8988T (cell line): ENCODE measurements at regions not wholly inside any gene's neighbourhood (a gene's known extent, or its start where the extent isn't known, plus 50 kb on each side); places are given as distances from the start of the nearest gene placed in this dataset.
"Not testable (repeated sequence)": the region's sequence is repeated elsewhere in the genome, so short reads cannot be mapped to it uniquely, and the experiment has no call there.

ENCODE experiments used
- DNase-seq: peaks from one replicate; pipeline ENCODE4 v3.0.0; 2011

DNA sequence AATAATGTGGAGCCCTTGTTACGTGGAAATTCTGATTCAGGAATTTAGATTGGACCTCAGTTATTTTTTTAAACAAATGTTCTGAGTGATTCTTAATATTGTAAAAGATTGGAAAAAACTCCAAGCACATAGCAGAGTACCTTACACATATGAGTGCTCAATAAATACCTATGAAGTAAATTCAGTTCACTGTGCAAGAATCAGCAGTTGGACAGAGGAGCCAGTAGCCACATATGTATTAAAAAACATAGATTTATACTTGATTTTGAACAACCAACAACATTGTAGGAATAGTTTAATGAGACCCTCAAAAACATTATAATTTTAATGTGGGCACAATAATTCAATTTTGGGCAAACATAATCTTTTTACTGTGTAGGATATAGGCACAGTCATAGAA is 109.3 kb upstream of the B3GAT2 start:
- no peak for DNase-seq

DNA sequence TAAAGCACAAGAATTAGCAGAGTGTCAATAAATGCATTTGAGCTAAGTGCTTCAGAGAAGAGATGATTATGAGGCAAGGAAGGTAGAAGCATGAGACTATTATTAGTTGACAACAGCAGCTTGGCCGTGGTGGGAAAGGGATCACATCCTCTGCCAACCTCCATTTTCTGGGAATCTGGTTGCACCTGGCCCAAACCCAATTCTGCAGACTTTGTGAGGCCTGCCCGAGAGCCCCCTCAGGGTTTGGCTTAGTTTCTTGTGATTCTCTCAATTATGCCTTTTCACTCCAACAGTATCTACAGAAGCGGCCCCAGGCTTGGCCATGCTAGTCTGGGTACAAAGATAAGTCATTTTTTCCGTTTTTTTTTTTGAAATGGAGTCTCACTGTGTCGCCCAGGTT is 111.0 kb upstream of the B3GAT2 start:
- no peak for DNase-seq

DNA sequence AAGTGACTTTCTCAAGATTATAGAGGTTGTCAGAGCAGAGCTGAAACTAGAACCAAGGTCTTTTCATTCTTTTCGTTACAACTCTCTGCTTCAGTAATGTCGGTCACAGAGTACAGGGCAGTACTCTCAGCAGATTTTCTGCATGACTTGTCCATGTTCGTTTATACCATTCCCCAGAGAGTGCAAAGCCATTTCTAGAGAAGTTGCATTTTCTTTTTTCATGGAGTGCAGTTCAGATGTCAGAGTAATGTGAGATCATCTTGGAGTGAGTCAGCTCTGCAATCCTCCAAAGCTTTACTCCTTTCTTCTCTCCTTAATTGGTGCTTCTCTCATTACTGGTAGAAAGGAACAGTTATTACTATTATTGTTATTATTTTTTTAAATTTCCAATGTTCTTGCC is 115.6 kb upstream of the B3GAT2 start:
- DNase-seq, result no peak

DNA sequence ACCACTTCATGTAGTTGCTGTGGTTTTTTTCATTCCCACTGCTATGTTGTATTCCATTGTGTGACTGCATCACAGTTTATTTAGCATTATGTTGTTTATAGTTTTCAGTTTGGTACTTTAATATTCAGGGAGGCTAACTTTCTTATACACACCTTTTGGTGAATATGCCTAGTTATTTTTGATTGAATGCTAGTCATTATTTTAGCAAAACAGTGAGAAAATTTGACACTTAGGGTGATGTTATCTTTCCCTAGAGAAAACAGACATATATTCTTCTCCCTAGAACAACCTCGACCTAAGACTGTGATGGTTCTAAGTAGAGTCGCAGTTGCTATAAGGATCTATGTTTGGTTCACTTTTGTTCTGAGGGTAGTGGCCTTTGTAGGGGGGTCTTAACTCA is 120.8 kb upstream of the B3GAT2 start:
- no peak for DNase-seq

DNA sequence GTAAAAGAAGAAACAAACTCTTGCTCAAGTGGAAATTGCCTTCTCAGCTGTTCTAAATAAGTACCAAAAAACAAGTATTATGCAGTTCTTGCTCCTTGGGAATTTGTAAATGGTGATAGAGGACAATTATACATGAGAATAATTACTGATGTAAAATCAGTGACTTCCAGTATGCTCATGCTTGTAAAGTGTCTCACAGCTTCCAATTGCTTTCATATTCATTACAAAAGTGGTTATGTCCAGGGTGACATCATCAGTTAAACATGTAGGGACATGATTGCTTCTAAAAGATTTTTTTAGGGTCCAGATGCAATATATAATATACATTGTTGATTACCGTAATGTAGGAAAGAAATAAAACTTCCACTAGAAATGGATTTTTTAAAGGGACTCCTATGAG is 122.8 kb upstream of the B3GAT2 start:
- DNase-seq, result no peak

DNA sequence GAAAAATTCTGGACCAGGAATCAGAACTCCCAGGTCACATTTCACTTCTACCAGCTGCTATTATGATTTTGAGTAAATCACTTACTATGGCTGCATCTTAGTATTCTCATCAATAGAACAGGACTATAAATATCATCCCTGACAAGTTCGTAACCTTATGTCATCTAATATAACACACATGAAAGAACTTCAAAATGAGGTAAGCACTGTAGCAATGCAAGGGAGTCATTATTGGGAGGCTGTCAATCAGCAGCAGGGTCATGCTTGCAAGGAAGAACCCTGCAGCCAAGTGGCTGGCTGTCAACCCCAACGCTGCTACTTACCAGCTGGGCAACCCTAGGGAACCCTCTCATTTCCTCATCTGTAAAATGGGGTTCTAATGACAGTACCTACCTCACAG is 123.3 kb upstream of the B3GAT2 start:
- no peak for DNase-seq

DNA sequence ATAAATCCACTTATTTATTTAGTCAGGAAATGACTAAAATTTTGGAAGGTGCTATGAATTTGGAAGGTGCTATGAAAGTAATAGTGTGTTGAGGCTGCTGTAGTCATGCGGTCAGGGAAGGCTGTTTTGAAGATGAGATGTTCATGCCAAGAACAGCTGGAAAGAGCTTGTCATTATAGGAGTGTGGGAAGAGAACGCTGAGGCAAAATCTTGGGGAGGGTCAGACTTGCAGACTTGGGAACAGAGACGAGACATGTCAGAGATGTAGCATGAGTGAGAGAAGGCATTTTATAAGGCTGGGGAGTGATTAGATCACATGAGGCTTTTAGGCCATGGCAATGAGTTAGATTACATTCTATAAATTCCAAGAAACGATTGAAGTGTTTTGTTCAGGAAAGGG is 124.0 kb upstream of the B3GAT2 start:
- DNase-seq, result no peak

DNA sequence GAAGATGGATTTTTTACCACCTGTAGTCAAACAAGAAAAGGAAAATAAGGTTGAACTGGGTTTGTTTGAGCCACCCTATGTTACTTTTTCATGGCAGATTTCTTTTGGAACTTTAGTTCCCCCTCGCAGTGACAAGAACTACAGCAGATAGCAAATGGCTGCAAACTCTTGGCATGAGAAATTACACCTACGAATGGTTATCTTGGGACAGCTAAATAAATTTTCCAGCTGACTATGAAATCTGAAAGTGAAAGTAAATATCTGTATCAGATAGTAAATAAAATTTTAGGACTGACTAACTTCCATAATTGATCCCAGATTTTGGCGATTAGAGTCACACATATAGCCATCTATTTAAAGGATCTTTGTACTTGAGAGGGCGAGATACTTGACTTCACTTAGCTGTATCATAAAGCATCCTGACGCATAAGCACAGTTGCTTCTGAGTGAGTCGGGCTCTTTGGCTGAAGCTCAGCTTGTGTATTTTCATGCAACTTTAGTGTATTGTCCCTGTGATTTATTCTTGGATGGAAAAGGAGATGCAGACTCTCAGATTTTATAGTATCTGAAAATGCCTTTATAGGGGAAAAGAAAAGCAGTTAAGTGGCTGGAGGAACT is 125.3 kb upstream of the B3GAT2 start:
- no peak for DNase-seq

DNA sequence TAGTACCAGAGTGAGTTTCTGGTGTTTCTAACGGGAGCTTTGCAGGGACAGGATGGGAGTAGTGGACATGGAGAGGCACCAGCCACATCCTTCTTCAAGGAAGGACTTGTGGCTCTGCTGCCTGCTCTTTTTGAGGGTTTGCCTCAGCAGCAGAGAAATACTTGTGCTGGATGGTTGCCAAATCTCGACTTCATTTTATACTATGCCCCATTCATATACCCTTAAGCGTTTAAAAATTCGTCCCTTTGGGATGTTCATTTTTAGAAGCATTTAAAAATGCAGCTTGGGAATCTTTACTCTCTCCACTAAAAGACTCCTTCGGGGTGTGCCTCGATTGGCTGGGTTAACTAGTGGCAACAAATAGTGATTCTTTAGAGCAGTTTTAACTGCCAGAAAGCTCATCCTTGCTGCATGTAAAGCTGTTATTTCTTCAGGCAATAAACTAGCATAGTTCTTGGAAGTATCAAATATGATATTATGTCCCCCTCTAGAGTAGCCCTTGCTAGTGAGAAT is 126.5 kb upstream of the B3GAT2 start:
- DNase-seq, result no peak

DNA sequence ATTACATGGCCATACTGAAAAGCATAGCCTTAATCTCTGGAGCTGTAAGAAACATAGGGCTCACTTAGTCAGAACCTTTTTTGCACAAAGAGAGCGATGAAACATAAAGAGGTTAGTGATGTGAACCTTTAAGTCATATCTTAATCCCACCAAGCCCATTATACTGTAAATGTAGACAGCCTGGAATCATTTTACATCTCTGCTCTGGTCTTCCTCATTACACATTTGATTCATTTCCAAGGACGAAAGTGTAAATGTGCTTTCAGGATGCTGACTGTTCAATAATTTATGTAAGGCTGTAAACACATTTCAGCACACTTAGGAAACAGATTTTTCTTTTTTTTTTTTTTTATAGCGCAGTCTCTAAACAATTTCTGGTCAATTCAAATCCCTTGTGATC is 131.3 kb upstream of the B3GAT2 start:
- DNase-seq, result no peak

DNA sequence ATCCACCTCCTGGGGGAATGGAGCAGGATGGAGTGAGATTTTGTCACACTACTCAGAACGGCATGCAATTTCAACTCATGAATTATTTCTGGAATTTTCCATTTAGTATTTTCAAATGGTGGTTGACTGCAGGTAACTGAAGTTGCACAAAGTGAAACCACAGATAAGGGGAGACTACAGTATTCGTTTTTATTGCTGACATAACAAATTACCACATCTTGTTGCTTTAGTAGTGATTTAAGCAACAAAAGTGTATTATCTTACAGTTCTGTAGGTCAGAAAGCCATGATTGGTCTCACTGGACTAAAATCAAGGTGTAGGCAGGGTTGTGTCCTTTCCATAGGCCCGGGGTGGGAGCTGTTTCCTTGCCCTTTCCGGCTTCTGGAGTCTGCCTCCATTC is 133.4 kb upstream of the B3GAT2 start:
- no peak for DNase-seq

DNA sequence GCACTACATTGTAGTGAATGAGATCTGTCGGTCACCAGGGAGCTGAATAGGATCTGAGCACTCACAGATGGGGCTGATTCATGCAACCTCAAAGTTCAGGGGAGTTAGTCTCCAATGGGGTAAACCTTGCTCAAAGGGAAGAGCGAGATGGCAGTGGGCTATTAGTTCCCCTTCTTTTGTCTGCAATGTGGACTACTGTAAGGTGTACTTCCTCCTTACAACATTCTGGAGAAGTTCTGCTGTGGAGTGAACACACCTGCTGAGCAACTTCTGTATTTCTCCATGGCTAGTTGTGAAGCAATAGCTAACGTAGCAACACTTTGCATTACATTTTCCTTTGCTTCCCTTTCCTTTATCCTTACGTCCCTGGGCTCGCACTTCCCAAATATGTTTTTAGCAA is 134.3 kb upstream of the B3GAT2 start:
- DNase-seq, result no peak

DNA sequence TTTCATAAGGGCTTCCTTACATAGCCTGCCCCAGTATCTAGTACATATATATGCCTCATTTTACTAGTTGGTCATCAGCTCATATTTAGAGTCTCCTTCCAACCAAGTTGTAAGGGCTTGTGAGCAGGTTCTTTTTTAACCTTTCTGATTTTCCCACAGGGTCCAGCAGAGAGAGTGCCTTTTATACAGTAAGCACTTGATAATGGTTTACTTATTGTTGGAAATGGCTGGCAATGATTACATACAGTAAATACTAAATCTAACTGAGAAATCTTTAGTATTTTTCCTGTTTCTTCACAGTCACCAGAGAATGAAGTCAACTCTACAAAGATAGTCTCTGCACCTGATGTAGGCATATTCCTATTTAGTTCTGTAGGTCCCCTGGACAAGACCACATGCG is 135.1 kb upstream of the B3GAT2 start:
- DNase-seq, result no peak

DNA sequence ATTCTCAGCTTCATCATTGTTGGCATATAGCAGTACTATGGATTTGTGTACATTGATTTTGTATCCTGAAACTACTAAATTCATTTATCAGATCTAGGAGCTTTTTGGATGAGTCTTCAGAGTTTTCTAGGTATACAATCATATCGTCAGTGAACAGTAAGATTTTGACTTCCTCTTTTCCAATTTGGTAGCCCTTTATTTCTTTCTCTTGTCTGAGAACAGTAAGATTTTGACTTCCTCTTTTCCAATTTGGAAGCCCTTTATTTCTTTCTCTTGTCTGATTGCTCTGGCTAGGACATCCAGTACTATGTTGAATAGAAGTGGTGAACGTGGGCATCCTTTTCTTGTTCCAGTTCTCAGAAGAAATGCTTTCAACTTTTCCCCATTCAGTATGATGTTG is 140.4 kb upstream of the B3GAT2 start:
- not testable (repeated sequence) for DNase-seq

DNA sequence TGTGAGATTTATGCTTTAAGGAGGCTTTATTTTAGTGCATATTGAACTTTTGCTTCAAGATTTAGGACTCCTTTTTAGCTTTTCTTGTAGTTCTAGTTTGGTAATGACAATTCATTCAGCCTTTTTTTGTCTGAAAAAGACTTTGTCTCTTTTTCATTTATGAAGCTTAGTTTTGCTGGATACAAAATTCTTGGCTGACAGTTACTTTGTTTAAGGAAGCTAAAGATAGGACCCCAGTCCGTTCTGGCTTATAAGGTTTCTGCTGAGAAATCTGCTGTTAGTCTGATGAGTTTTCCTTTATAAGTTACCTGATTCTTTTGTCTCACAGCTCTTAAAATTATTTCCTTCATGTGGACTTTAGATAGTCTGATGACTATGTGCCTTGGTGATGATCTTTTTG is 142.8 kb upstream of the B3GAT2 start:
- no peak for DNase-seq

DNA sequence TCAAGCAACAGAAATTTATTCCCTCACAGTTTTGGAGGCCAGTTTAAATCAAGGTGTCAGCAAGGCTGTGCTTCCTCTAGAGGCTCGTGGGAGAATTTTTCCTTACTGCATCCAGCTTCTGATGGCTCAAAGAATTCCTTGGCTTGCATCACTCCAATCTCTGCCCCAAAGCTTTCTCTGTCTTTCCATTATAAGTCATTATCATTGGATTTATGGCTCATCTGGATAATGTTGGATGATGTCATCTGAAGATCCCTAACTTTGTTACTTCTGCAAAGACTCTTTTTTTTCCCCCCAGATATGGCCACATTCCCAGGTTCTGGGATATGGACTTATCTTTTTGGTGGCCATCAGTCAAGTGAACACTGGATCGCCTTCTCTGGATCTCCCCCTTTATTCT is 146.3 kb upstream of the B3GAT2 start:
- DNase-seq, result no peak

DNA sequence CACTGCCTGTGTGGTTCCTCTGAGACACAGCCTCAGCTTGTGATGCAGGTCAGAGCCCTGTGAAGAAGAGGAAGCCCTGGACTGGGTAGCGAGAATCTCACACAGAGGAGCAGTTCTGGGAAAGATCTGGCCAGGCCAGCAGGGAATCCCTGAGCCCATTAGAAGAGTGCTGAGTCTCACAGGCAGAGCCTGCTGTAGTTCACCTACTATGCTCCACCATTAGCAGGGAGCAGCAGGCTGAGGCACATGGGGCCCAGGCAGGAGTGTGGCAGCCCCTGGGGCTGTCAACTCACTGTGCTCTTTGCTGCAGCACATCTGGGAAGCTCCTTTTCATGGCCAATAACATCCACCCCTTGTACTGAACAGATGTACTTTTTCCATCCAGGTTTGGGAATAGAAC is 146.8 kb upstream of the B3GAT2 start:
- DNase-seq, result no peak

DNA sequence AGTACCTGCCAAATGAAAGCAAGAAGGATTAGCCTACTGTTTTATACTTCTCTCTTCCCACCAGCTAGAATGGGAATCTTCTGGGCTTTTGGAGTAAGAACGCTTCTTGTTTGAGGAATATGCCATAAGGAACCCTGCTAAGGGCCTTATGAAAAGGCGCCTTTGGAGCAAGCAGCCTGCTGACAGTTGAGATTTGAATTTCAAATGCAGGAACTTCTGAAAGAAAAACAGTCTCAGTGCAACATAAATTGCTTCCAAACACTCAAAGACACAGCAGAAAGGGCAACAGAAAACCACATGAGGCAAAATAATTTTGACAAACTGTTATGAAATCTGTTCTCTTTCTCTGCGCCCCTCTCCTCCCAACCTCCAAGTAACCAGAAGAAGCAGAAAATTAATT is 149.4 kb upstream of the B3GAT2 start:
- DNase-seq, result no peak

DNA sequence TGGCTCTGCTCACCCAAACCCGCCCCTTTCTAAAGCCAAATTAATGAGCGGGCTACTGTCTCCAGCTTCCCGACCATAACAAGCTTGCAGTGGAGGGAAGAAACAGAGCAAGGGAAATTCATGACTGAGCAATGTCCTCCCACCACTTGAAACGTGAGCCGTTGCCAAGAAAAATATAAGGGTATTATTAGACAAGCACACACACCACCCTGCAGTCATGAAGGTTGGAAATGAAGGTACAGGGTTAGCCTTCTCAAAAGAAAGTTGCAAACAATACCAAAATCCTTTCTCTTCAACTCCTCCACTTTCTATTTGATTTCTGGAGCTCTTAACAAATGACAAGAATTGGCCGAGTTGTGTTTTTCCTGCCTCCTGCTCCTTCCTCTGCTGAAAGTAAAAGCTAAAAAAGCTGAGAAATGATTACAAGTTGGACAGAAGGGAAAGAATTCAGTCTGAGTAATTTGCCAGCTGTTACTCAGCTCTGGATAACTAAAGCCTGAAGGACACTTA is 151.1 kb upstream of the B3GAT2 start:
- DNase-seq, result no peak

DNA sequence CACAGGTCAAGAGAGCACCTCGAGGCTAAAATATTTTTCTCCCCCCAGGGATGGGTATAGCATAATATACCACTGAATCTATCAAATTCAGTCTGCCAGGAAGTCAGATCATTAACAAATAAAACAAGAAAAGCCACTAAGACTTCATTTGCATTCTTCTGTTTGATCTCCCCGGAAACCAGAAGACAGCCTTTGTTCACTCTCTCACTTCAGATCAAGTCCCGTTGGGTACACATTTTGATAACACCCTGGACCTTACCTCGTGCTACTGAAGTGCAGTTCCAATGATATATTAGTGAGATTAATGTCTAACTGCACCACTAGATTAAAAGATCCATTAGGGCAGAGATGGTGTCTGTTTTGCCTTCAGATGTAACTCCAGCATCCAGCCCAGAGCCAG is 157.7 kb upstream of the B3GAT2 start:
- DNase-seq, result no peak

DNA sequence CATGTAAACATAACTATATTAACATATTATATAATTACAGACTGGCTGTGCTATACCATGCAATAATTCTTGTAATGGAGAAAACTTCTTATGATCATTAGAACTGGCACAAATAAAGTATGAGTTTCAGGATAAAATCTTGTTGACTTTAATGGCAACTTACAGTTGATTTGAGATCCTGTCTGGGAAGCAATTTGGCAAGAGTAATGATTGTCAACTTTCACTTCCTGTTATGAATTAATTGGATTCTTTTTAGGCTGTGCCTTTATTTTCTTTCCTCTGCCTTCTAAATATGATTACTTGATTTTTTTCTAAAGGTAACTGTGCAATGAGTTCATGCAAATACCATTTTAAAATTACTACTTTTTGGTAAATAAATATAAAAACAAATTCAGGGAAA is 158.1 kb upstream of the B3GAT2 start:
- no peak for DNase-seq

DNA sequence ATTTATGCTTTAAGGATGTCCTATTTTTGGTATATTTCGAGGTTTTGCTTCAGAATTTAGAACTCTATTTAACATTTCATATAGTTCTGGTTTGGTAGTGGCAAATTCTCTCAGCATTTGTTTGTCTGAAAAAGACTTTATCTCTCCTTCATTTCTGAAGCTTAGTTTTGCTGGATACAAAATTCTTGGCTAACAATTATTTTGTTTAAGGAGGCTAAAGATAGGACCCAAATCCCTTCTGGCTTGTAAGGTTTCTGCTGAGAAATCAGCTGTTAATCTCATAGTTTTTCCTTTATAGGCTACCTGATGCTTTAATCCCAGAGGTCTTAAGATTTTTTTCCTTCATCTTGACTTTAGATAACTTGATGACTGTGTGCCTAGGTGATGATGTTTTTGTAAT is 162.7 kb upstream of the B3GAT2 start:
- DNase-seq, result no peak

DNA sequence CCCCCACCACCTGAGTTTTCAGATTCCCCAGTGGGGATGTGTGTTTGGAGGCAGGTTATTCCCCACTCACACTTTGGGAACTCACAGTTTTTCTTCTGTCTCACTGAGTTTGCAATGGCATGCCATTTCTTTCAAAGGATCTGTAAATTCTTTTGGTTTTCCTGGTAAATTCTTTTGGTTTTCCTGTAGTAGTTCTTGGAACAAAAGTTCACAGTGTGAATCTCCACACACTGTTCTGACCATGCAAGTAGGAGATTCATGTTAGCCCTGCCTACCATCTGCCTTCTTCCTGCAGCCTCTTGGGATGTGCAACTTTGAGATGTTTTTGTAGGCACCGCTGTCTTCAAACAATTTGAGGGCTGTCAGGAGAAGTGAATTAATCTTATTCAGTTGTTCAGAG is 165.6 kb upstream of the OGFRL1 start:
- no peak for DNase-seq

DNA sequence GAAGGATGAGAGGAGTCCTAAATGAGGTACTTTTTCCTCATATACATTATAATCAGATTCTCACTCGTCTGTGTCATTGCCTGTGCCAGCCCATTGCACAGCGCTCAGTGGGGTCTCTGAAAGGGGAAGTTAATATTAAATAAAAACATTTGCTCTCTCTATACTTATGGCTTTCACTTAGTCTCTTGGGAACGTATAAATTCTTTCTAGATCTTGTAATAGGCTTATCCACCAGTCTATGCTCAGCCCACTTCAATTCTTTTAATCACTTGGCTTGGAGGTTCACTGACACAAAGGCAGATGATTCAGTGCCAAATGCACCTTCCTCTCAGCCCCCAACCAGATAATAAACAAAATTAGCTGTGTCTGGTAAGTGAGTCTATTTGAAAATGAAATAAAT is 164.3 kb upstream of the OGFRL1 start:
- DNase-seq, result no peak

DNA sequence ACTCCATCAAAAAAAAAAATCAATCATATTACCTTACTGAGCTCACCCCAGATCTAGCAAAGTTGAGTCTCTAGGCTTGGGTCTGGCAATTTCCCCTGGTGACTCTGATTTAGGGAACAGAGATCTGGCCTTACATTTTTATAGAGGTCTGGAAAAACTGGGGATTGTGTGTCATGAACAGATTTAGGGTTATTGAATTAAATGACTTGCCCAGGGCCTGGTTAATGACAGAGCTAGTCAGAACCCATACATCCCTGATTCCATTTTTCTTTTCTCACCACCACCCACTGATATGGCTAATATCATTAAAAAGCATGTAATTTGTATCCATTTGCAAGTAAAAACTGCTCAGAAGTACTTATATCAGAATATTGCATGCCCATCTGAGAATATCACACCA is 163.4 kb upstream of the OGFRL1 start:
- DNase-seq, result no peak

DNA sequence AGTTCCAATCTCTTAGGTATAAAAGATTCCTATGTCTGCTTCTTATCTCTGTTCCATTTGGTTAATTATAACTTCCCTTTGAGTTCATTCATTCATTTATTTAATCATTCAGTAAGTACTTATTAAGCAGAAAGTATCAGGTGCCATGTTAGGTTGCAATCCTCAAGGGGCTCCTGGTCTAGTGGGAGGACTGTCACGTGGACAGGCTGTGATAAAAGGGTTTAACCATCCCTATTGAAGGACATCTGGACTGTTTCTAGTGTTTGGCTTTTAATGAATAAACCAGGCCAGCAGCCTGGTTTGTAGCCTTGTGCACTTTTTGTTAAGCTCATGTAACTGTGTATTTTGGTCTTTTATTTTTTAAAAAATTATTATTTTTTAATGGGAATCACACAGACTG is 162.1 kb upstream of the OGFRL1 start:
- no peak for DNase-seq
